ENCODE measurements at regions not wholly inside any gene's neighbourhood (a gene's known extent, or its start where the extent isn't known, plus 50 kb on each side); places are given as distances from the start of the nearest gene placed in this dataset.

DNA sequence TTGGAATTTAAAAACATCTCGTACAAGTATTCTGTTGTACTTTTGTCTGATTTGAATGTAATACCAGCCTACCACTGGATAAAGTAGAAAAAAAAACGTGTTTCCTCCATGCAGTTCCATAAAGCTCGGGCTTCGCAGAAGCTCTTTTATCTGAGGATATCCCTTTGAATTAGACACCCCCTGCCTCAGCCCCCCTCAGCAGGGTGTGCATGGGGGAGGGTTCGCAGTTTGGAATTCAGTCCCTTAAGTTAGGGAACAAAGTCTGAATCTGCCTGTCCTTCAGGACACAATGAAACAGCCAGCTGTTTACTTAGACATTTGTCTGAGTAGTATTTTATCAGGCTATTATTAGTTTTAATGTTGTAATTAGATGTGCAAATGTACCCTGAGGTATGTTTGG lies 234.0 kb upstream of the CAND1 start:
- no TSS peak for BruUV-seq (replicated peaks)
- no peaks in the 10 kb centered on the region for H3K9me3 Mint-ChIP-seq (ENCODE audit: low read depth, unreplicated experiment)
- H3K4me3 Mint-ChIP-seq (ENCODE audit: low read depth, unreplicated experiment), result no peak overlapping the region
- no peaks in the 10 kb centered on the region for H3K36me3 Mint-ChIP-seq (ENCODE audit: insufficient read depth, unreplicated experiment)
- no peaks in the 10 kb centered on the region for H3K27me3 Mint-ChIP-seq (ENCODE audit: unreplicated experiment)
- CTCF ChIA-PET, result no interaction called here
- intact Hi-C loops (cut with micrococcal nuclease; ENCODE audit: unreplicated experiment), result no loop called here
- TF ChIP-seq, protein P1, sequence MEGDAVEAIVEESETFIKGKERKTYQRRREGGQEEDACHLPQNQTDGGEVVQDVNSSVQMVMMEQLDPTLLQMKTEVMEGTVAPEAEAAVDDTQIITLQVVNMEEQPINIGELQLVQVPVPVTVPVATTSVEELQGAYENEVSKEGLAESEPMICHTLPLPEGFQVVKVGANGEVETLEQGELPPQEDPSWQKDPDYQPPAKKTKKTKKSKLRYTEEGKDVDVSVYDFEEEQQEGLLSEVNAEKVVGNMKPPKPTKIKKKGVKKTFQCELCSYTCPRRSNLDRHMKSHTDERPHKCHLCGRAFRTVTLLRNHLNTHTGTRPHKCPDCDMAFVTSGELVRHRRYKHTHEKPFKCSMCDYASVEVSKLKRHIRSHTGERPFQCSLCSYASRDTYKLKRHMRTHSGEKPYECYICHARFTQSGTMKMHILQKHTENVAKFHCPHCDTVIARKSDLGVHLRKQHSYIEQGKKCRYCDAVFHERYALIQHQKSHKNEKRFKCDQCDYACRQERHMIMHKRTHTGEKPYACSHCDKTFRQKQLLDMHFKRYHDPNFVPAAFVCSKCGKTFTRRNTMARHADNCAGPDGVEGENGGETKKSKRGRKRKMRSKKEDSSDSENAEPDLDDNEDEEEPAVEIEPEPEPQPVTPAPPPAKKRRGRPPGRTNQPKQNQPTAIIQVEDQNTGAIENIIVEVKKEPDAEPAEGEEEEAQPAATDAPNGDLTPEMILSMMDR (IDR thresholded peaks at IDR 0.05; ENCODE audit: unreplicated experiment), result no peak
- peaks cover 28% of the 10 kb centered on the region for H3K4me1 Mint-ChIP-seq (ENCODE audit: low read depth, unreplicated experiment)
- no peak overlapping the region for H3K27ac Mint-ChIP-seq (ENCODE audit: unreplicated experiment)
- DNase-seq, result no peak

DNA sequence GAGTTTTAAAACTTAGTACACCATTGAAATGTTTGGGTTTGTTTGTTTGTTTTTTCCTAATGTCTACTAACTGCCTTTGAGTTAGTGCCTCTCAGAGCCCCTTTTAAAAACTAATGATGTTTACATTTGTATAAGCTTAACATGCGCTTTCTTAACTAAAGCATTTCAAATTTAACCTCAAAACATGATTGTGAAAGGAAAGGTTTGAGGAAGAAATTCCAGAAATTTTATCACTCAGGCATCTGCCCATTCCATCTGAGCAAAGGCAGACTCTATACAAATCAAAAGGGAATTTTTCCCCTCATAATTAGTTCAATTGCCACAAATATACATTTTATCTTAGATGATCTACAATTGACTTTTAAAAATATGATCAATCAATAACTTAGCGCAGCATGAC lies 230.7 kb upstream of the CAND1 start:
- CTCF ChIA-PET, result interaction anchor here (0.6 kb wide), 1 partner anchor 172 kb away, joined by 3 read pairs; no protein-coding TSS in a partner anchor
- Mint-ChIP-seq H3K4me1 (ENCODE audit: low read depth, unreplicated experiment) (peaks cover 44% of the 10 kb centered on the region), H3K27me3 (ENCODE audit: unreplicated experiment) (no peaks in the 10 kb centered on the region), H3K4me3 (ENCODE audit: low read depth, unreplicated experiment) (no peak overlapping the region), H3K36me3 (ENCODE audit: insufficient read depth, unreplicated experiment) (no peaks in the 10 kb centered on the region), H3K9me3 (ENCODE audit: low read depth, unreplicated experiment) (no peaks in the 10 kb centered on the region), H3K27ac (ENCODE audit: unreplicated experiment) (no peak overlapping the region)
- no TSS peak for BruUV-seq (replicated peaks)
- DNase-seq, result no peak
- TF ChIP-seq, protein P1 (IDR thresholded peaks at IDR 0.05; ENCODE audit: unreplicated experiment), result no peak
- intact Hi-C loops (cut with micrococcal nuclease; ENCODE audit: unreplicated experiment), result no loop called here

DNA sequence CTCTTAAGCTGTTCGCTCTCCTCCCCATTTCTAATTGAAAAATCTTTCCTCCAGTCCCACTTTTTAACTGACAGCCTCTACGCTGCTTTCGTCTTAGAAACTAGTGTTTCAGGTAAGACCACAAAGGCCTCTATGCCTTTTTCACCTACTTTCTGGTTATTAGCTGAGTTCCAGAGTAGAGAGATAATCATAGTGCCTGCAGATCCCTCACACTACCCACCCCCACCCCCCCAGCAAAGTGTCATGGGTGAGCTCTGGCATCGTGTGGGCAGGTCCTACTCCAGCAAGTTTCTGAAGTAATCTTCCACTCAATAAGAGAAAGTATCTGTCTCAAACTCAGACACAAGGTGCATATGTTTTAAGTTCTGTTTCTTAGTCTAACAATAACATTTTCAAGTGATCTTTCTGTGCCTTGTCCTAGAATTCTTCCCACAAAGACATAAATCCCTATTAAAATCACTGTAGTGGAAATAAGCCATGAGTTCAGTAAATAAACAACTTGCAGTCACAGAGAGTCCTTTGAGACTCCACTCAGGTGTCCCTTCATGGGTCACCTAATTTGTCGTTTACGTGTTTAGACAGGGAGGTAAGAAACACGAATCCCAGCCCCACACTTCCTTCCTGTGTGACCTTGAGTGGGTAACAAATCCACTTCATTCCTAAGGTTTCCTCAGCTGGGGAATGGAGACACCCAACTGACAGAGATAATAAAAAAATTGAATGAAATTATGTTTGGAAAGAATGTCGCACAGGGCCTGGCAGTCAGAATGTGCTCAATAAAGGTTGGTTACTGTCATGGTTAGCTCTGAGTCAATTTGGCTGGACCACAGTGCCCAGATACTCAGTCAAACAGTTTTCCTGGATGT lies 228.9 kb upstream of the CAND1 start:
- Mint-ChIP-seq H3K27me3 (ENCODE audit: unreplicated experiment) (no peaks in the 10 kb centered on the region), H3K4me3 (ENCODE audit: low read depth, unreplicated experiment) (no peak overlapping the region), H3K36me3 (ENCODE audit: insufficient read depth, unreplicated experiment) (no peaks in the 10 kb centered on the region), H3K27ac (ENCODE audit: unreplicated experiment) (peak overlapping the region; percentile 35), H3K9me3 (ENCODE audit: low read depth, unreplicated experiment) (no peaks in the 10 kb centered on the region), H3K4me1 (ENCODE audit: low read depth, unreplicated experiment) (peaks cover 41% of the 10 kb centered on the region)
- intact Hi-C loops (cut with micrococcal nuclease; ENCODE audit: unreplicated experiment), result no loop called here
- DNase-seq, result no peak
- no TSS peak for BruUV-seq (replicated peaks)
- TF ChIP-seq, protein P1 (IDR thresholded peaks at IDR 0.05; ENCODE audit: unreplicated experiment), result no peak
- CTCF ChIA-PET, result interaction anchor here (1.5 kb wide), 1 partner anchor 13 kb away, joined by 3 read pairs; no protein-coding TSS in a partner anchor

DNA sequence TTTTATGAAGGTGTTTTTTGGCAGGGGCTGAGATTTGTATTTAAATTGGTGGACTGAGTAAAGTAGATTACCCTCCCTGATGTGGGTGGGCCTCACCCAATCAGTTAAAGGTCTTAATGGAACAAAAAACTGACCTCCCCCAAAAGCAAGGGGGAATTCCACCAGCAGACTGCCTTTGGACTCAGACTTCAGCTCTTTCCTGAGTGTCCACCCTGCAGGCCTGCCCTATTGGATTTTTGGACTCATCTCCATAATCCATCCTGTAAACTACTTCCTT lies 228.4 kb upstream of the CAND1 start:
- H3K4me1 Mint-ChIP-seq (ENCODE audit: low read depth, unreplicated experiment), result peaks cover 38% of the 10 kb centered on the region
- no peaks in the 10 kb centered on the region for H3K27me3 Mint-ChIP-seq (ENCODE audit: unreplicated experiment)
- TF ChIP-seq, protein P1 (IDR thresholded peaks at IDR 0.05; ENCODE audit: unreplicated experiment), result no peak
- no peak overlapping the region for H3K4me3 Mint-ChIP-seq (ENCODE audit: low read depth, unreplicated experiment)
- intact Hi-C loops (cut with micrococcal nuclease; ENCODE audit: unreplicated experiment), result no loop called here
- no peaks in the 10 kb centered on the region for H3K36me3 Mint-ChIP-seq (ENCODE audit: insufficient read depth, unreplicated experiment)
- H3K9me3 Mint-ChIP-seq (ENCODE audit: low read depth, unreplicated experiment), result no peaks in the 10 kb centered on the region
- CTCF ChIA-PET, result no interaction called here
- no TSS peak for BruUV-seq (replicated peaks)
- H3K27ac Mint-ChIP-seq (ENCODE audit: unreplicated experiment), result no peak overlapping the region
- no peak for DNase-seq

Measured in Calu3 (cell line).